SK-N-SH (cell line): ENCODE measurements at regions not wholly inside any gene's neighbourhood (a gene's known extent, or its start where the extent isn't known, plus 50 kb on each side); places are given as distances from the start of the nearest gene placed in this dataset.

Experiments
- CTCF ChIA-PET: fragments of 300-600, 350-600 bp; formaldehyde crosslinking; extraction: SDS; loops from one replicate; lab custom pipeline; 2021; lab: Yijun Ruan, JAX
- POLR2A ChIA-PET: fragments of 350-600 bp; sonication (Branson Sonifier 250); formaldehyde crosslinking; extraction: SDS; loops from one replicate; lab custom pipeline; 2020; ENCODE audit warnings: antibody characterized with exemption, inconsistent platforms; lab: Yijun Ruan, JAX
- DNase-seq: peaks from one replicate; pipeline ENCODE4 v3.0.0; 2012
- H2AFZ ChIP-seq: fragments of 200-600 bp; sonication (generic); 2 replicates; pipeline ENCODE4 v1.8.1; 2016; ENCODE audit warnings: antibody characterized with exemption, mild to moderate bottlenecking, low read depth
- H3F3A ChIP-seq: fragments of 200-600 bp; sonication (generic); replicated peaks from 2 replicates; pipeline ENCODE3; 2016; ENCODE audit warnings: antibody characterized with exemption, mild to moderate bottlenecking; ENCODE audit not compliant: insufficient read depth
- H3K27ac ChIP-seq, 2 experiments: fragments of 200-500 bp in 1 of 2; fragments of 200-600 bp in 1 of 2; sonication (Bioruptor generic) in 1 of 2; sonication (generic), shearing (Covaris generic) in 1 of 2; 2 replicates each; pipeline versions ENCODE4 v1.5.1 to v1.6.1; 2014 to 2016; ENCODE audit warnings: low read depth in 2 of 2, inconsistent platforms in 1 of 2, low read length in 1 of 2, mild to moderate bottlenecking in 1 of 2, mixed read lengths in 1 of 2
- H3K27me3 ChIP-seq: fragments of 200-600 bp; sonication (generic), shearing (Covaris generic); 2 replicates; pipeline ENCODE4 v1.6.1; 2016; ENCODE audit warnings: mixed run types; ENCODE audit not compliant: insufficient read depth
- H3K36me3 ChIP-seq, 2 experiments: fragments of 200-500 bp in 1 of 2; fragments of 200-600 bp in 1 of 2; sonication (Bioruptor generic) in 1 of 2; sonication (generic) in 1 of 2; replicated peaks in 1 of 2; 2 replicates each; pipeline versions ENCODE3 to v1.5.1; 2014 to 2016; ENCODE audit warnings: low read length in 1 of 2, mild to moderate bottlenecking in 1 of 2; ENCODE audit not compliant: insufficient read depth in 2 of 2, control insufficient read depth in 1 of 2
- H3K4me1 ChIP-seq, 2 experiments: fragments of 200-500 bp in 1 of 2; fragments of 200-600 bp in 1 of 2; sonication (Bioruptor generic) in 1 of 2; sonication (generic), shearing (Covaris generic) in 1 of 2; 2 replicates each; pipeline versions ENCODE4 v1.5.1 to v1.6.1; 2014 to 2016; ENCODE audit warnings: low read depth in 1 of 2, low read length in 1 of 2, mixed run types in 1 of 2; ENCODE audit not compliant: insufficient read depth in 2 of 2, control insufficient read depth in 1 of 2
- H3K4me2 ChIP-seq: fragments of 200-600 bp; sonication (generic), shearing (Covaris generic); 2 replicates; pipeline ENCODE4 v1.6.1; 2017; ENCODE audit warnings: mixed run types
- H3K4me3 ChIP-seq, 2 experiments: fragments of 200-500 bp in 1 of 2; fragments of 200-600 bp in 1 of 2; sonication (Bioruptor generic) in 1 of 2; sonication (generic), shearing (Covaris generic) in 1 of 2; 2 replicates each; pipeline versions ENCODE4 v1.5.1 to v1.8.1; 2014 to 2016; ENCODE audit warnings: low read depth in 2 of 2, inconsistent platforms in 1 of 2, low read length in 1 of 2, mild to moderate bottlenecking in 1 of 2, mixed read lengths in 1 of 2, moderate library complexity in 1 of 2
- H3K79me2 ChIP-seq: fragments of 200-600 bp; sonication (generic); 2 replicates; pipeline ENCODE4 v1.8.1; 2017; ENCODE audit warnings: mild to moderate bottlenecking; ENCODE audit not compliant: insufficient read depth
- H3K9ac ChIP-seq: fragments of 200-600 bp; sonication (generic); 2 replicates; pipeline ENCODE4 v1.6.1; 2017; ENCODE audit warnings: mixed run types
- H3K9me2 ChIP-seq: fragments of 200-600 bp; sonication (generic); 2 replicates; pipeline ENCODE4 v1.6.1; 2017; ENCODE audit warnings: mixed run types
- H3K9me3 ChIP-seq: fragments of 200-600 bp; sonication (generic); 2 replicates; pipeline ENCODE4 v1.6.1; 2017; ENCODE audit warnings: mixed run types, mild to moderate bottlenecking, moderate library complexity
- H4K20me1 ChIP-seq: fragments of 200-600 bp; sonication (generic); 2 replicates; pipeline ENCODE4 v1.6.1; 2017; ENCODE audit warnings: mild to moderate bottlenecking, mixed run types; ENCODE audit not compliant: insufficient read depth
- CTCF ChIP-seq: fragments of 200-600 bp; sonication (generic); IDR thresholded peaks from 2 replicates; pipeline ENCODE4 v1.6.1; 2017; ENCODE audit warnings: antibody characterized with exemption, mild to moderate bottlenecking, moderate library complexity
- ELF1 ChIP-seq: IDR thresholded peaks from 2 replicates; pipeline ENCODE4 v1.4.0; 2012
- FOXJ3 ChIP-seq: sonication (generic); formaldehyde crosslinking; IDR thresholded peaks from 2 replicates; pipeline ENCODE4 v1.5.1; 2020; ENCODE audit warnings: mild to moderate bottlenecking, missing genetic modification reagents
- JUND ChIP-seq: IDR thresholded peaks from 2 replicates; pipeline ENCODE4 v1.4.0; 2012
- MEF2A ChIP-seq: IDR thresholded peaks from 2 replicates; pipeline ENCODE4 v1.4.0; 2012; ENCODE audit warnings: low read depth, borderline replicate concordance
- MXI1 ChIP-seq: IDR thresholded peaks from 2 replicates; pipeline ENCODE4 v1.6.1; 2012; ENCODE audit warnings: mild to moderate bottlenecking, low read depth, low read length, improper control_type of control experiment
- RCOR1 ChIP-seq: fragments of 150-350 bp; IDR thresholded peaks from 2 replicates; pipeline ENCODE4 v1.6.1; 2017; ENCODE audit warnings: antibody characterized with exemption, low read length
- RFX5 ChIP-seq: IDR thresholded peaks from 2 replicates; pipeline ENCODE4 v1.6.1; 2012; ENCODE audit warnings: mild to moderate bottlenecking, improper control_type of control experiment, low read length
- TEAD4 ChIP-seq: IDR thresholded peaks from 2 replicates; pipeline ENCODE4 v1.4.0; 2012; ENCODE audit warnings: mild to moderate bottlenecking, borderline replicate concordance; ENCODE audit not compliant: insufficient read depth
- YY1 ChIP-seq: IDR thresholded peaks from 2 replicates; pipeline ENCODE4 v1.4.0; 2012; ENCODE audit warnings: low read depth, mild to moderate bottlenecking
- ZBTB33 ChIP-seq: IDR thresholded peaks from 2 replicates; pipeline ENCODE4 v1.4.0; 2012; ENCODE audit warnings: low read depth, borderline replicate concordance
- WGBS: methylation state at CpG from one replicate; pipeline ENCODE4 v1.1.6; 2017; ENCODE audit warnings: low lambda C conversion rate; 5-methylcytosine and 5-hydroxymethylcytosine counted together

GRCh38 chr6:66186756-66187155, 479.7 kb upstream of the EYS start (continued):
- TF ChIP-seq CTCF (no peak), ELF1 (no peak), YY1 (no peak), RFX5 (no peak)

GRCh38 chr6:66184091-66184490, 477.1 kb upstream of the EYS start:
- no peaks in the 10 kb centered on the region for H3K36me3 ChIP-seq
- peak overlapping the region in 1 of 2 experiments; percentile 77; a peak in 2 of 4 replicates for H3K27ac ChIP-seq
- POLR2A ChIA-PET = no interaction called here
- H2AFZ ChIP-seq = no peak overlapping the region
- H3K4me3 ChIP-seq = no peak overlapping the region
- H3K9me2 ChIP-seq = no peaks in the 10 kb centered on the region
- no peak for DNase-seq
- H3K4me2 ChIP-seq = no peak overlapping the region; the same call in 1 of the 2 replicates
- WGBS = 29% methylated on average over 1 of the region's 1 CpG
- no peaks in the 10 kb centered on the region for H3K4me1 ChIP-seq
- H3F3A ChIP-seq = no peaks in the 10 kb centered on the region
- 0 out of 2 replicates have a peak overlapping the region, but pooled peaks have one; percentile 34 for H3K9ac ChIP-seq
- no peaks in the 10 kb centered on the region for H3K79me2 ChIP-seq
- CTCF ChIA-PET = no interaction called here
- no peaks in the 10 kb centered on the region for H3K27me3 ChIP-seq
- TF ChIP-seq JUND = no peak
- no peak for TF ChIP-seq FOXJ3
- TF ChIP-seq TEAD4 = no peak
- no peak for TF ChIP-seq MEF2A
- H3K9me3 ChIP-seq = no peaks in the 10 kb centered on the region
- H4K20me1 ChIP-seq = no peaks in the 10 kb centered on the region

- ChIA-PET CTCF (interaction anchor here (1.8 kb wide), 1 partner anchor 10 kb away, joined by 4 read pairs; no protein-coding TSS in a partner anchor), POLR2A (no interaction called here)
- Histone ChIP-seq H3K79me2 (no peaks in the 10 kb centered on the region), H3K9me2 (no peaks in the 10 kb centered on the region), H3K4me2 (no peak overlapping the region), H3K36me3 (no peaks in the 10 kb centered on the region), H2AFZ (no peak overlapping the region), H3F3A (no peaks in the 10 kb centered on the region), H3K4me1 (no peaks in the 10 kb centered on the region), H3K4me3 (no peak overlapping the region), H3K9ac (no peak overlapping the region), H3K27ac (no peak overlapping the region), H3K9me3 (no peaks in the 10 kb centered on the region), H3K27me3 (no peaks in the 10 kb centered on the region), H4K20me1 (no peaks in the 10 kb centered on the region)
- WGBS = 38% methylated on average over 3 of the region's 3 CpGs
- TF ChIP-seq MXI1 = no peak
- TF ChIP-seq RCOR1 = no peak
- TF ChIP-seq CTCF = no peak
- no peak for TF ChIP-seq ZBTB33
- no peak for DNase-seq
Observed at GRCh38 chr6:66179361-66179760, 472.3 kb upstream of the EYS start.
